ENCODE measurements at regions not wholly inside any gene's neighbourhood (a gene's known extent, or its start where the extent isn't known, plus 50 kb on each side); places are given as distances from the start of the nearest gene placed in this dataset.
A peak's percentile ranks its signal among the peaks of the same experiment; 100 is the strongest.

DNA sequence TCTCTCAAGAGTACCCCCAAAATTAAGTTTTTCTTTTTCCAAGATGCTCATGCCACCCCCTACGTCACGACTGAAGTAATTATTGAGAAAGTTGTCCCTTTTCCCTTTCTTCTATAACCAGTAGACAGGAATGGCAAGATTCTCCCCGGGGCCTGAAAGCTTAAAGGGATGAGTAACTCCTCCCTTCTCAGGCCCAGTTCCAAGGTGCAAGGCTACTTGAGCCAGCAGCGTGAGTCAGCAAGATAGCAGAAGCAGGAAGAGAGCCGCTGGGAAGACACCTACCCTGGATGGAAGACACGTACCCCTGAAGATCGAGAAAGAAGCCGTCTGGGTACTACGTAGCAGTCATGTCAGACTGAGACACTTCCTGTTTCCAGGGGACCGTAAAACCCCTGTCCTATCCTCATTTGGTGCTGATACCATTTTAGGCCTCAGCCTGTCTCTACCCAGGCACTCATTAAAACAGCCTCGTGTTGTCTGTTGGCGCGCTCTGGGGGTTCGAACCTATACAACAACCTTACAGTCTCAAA is 241.0 kb downstream of the ADGRG6 start:
- TF ChIP-seq, protein P1, sequence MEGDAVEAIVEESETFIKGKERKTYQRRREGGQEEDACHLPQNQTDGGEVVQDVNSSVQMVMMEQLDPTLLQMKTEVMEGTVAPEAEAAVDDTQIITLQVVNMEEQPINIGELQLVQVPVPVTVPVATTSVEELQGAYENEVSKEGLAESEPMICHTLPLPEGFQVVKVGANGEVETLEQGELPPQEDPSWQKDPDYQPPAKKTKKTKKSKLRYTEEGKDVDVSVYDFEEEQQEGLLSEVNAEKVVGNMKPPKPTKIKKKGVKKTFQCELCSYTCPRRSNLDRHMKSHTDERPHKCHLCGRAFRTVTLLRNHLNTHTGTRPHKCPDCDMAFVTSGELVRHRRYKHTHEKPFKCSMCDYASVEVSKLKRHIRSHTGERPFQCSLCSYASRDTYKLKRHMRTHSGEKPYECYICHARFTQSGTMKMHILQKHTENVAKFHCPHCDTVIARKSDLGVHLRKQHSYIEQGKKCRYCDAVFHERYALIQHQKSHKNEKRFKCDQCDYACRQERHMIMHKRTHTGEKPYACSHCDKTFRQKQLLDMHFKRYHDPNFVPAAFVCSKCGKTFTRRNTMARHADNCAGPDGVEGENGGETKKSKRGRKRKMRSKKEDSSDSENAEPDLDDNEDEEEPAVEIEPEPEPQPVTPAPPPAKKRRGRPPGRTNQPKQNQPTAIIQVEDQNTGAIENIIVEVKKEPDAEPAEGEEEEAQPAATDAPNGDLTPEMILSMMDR (IDR thresholded peaks at IDR 0.05): no peak
- TF ChIP-seq POLR2AphosphoS5 (IDR thresholded peaks at IDR 0.05; ENCODE audit: insufficient read depth in 1 of 2, low read depth in 1 of 2): peak in 1 of 2 donors; percentile 33
